RCC 7860 (cell line): ENCODE measurements at regions not wholly inside any gene's neighbourhood (a gene's known extent, or its start where the extent isn't known, plus 50 kb on each side); places are given as distances from the start of the nearest gene placed in this dataset.
A peak's percentile ranks its signal among the peaks of the same experiment; 100 is the strongest.

Source experiments
- DNase-seq: peaks from one replicate; pipeline ENCODE4 v3.0.0-alpha.2; 2015; ENCODE audit warnings: low spot score
- FAIRE-seq: peaks from 2 replicates; lab custom pipeline; 2012; peaks lifted over from hg19 to GRCh38; lab: Jason Lieb, UNC

- FAIRE-seq (no peak), DNase-seq (no peak)
Observed at GRCh38 chr6:1040393-1040792, 271.5 kb upstream of the FOXQ1 start.

- FAIRE-seq (no peak), DNase-seq (no peak)
Observed at GRCh38 chr6:1039746-1040145, 272.2 kb upstream of the FOXQ1 start.

GRCh38 chr6:1039191-1039590, 272.7 kb upstream of the FOXQ1 start:
- FAIRE-seq (no peak), DNase-seq (no peak)

- FAIRE-seq (no peak), DNase-seq (no peak)
Observed at GRCh38 chr6:1037430-1038202, 274.3 kb upstream of the FOXQ1 start.

GRCh38 chr6:1035401-1035800, 276.5 kb upstream of the FOXQ1 start:
- FAIRE-seq = no peak

GRCh38 chr6:1031720-1032119, 280.2 kb upstream of the FOXQ1 start:
- FAIRE-seq (no peak), DNase-seq (no peak)

More at GRCh38 chr6:1035401-1035800, 276.5 kb upstream of the FOXQ1 start:
- DNase-seq = no peak

- FAIRE-seq = peak; percentile 81
- peak; percentile 37 for DNase-seq
Observed at GRCh38 chr6:1029141-1029540, 282.8 kb upstream of the FOXQ1 start.

- FAIRE-seq = no peak
- DNase-seq = no peak
Observed at GRCh38 chr6:1028723-1029122, 283.2 kb upstream of the FOXQ1 start.

- FAIRE-seq (no peak), DNase-seq (no peak)
Observed at GRCh38 chr6:1027795-1028569, 283.9 kb upstream of the FOXQ1 start.

GRCh38 chr6:1027109-1027794, 284.6 kb upstream of the FOXQ1 start:
- DNase-seq (peak; percentile 16), FAIRE-seq (no peak)

GRCh38 chr6:1025821-1026220, 286.1 kb upstream of the FOXQ1 start:
- no peak for DNase-seq
- FAIRE-seq = no peak

GRCh38 chr6:1024587-1024986, 287.3 kb upstream of the FOXQ1 start:
- FAIRE-seq = no peak
- no peak for DNase-seq

GRCh38 chr6:1024161-1024560, 287.7 kb upstream of the FOXQ1 start:
- DNase-seq (no peak), FAIRE-seq (no peak)

GRCh38 chr6:1023229-1023628, 288.7 kb upstream of the FOXQ1 start:
- FAIRE-seq = no peak
- DNase-seq = no peak

GRCh38 chr6:1022719-1023118, 289.2 kb upstream of the FOXQ1 start:
- DNase-seq (no peak), FAIRE-seq (no peak)

- DNase-seq = no peak
- no peak for FAIRE-seq
Observed at GRCh38 chr6:1020837-1021236, 291.1 kb upstream of the FOXQ1 start.

GRCh38 chr6:1020133-1020532, 291.8 kb upstream of the FOXQ1 start:
- FAIRE-seq = no peak
- DNase-seq = no peak

GRCh38 chr6:1018041-1018440, 293.9 kb upstream of the FOXQ1 start:
- FAIRE-seq (no peak), DNase-seq (no peak)

- FAIRE-seq (no peak), DNase-seq (no peak)
Observed at GRCh38 chr6:1016329-1017302, 295.3 kb upstream of the FOXQ1 start.

- FAIRE-seq (no peak), DNase-seq (no peak)
Observed at GRCh38 chr6:1015825-1016224, 296.1 kb upstream of the FOXQ1 start.

GRCh38 chr6:1014431-1014807, 297.5 kb upstream of the FOXQ1 start:
- no peak for FAIRE-seq

More at GRCh38 chr6:1014431-1014807, 297.5 kb upstream of the FOXQ1 start:
- no peak for DNase-seq
